Esophagus muscularis mucosa (tissue), 4 donors: ENCODE measurements at regions not wholly inside any gene's neighbourhood (a gene's known extent, or its start where the extent isn't known, plus 50 kb on each side); places are given as distances from the start of the nearest gene placed in this dataset.
"Not testable (repeated sequence)": the region's sequence is repeated elsewhere in the genome, so short reads cannot be mapped to it uniquely, and the experiment has no call there.

ENCODE experiments used
- DNase-seq: peaks from one replicate; pipeline ENCODE4 v3.0.0-alpha.2; 2017; ENCODE audit errors: extremely low spot score
- H3K27ac ChIP-seq, 4 donors: fragments of 200-600 bp; sonication (generic); replicated peaks in 1 of 4; 1 replicate in 3 of 4; 2 replicates in 1 of 4; pipeline ENCODE4 v1.5.1; 2016 to 2019; ENCODE audit warnings: mild to moderate bottlenecking in 1 of 4
- H3K27me3 ChIP-seq, 4 donors: fragments of 200-600 bp; sonication (generic); one replicate each; pipeline versions ENCODE4 v1.5.1 to v1.6.0; 2016 to 2019
- H3K36me3 ChIP-seq, 4 donors: fragments of 200-600 bp; sonication (generic); one replicate each; pipeline ENCODE4 v1.5.1; 2016 to 2019
- H3K4me1 ChIP-seq, 4 donors: fragments of 200-600 bp; sonication (generic); one replicate each; pipeline ENCODE4 v1.5.1; 2016 to 2019
- H3K4me3 ChIP-seq, 4 donors: fragments of 200-600 bp; sonication (generic); 1 replicate in 2 of 4; 2 replicates in 2 of 4; pipeline ENCODE4 v1.5.1; 2016 to 2019; ENCODE audit warnings: mild to moderate bottlenecking in 4 of 4, moderate library complexity in 1 of 4
- H3K9me3 ChIP-seq, 4 donors: fragments of 200-600 bp; sonication (generic); 1 replicate in 3 of 4; 2 replicates in 1 of 4; pipeline ENCODE4 v1.5.1; 2016 to 2019
- EP300 ChIP-seq: sonication (generic); formaldehyde crosslinking; IDR thresholded peaks from one replicate; pipeline ENCODE4 v1.6.1; 2017; ENCODE audit warnings: antibody characterized with exemption
- POLR2A ChIP-seq: fragments of 450-650 bp; IDR thresholded peaks from one replicate; pipeline ENCODE4 v1.6.1; 2017; ENCODE audit warnings: antibody characterized with exemption, moderate library complexity, mild to moderate bottlenecking, low read depth
- POLR2AphosphoS5 ChIP-seq, 2 donors: sonication (generic); formaldehyde crosslinking; IDR thresholded peaks; one replicate each; pipeline ENCODE4 v1.6.1; 2017; ENCODE audit warnings: antibody characterized with exemption in 2 of 2
- WGBS: methylation state at CpG from one replicate; pipeline ENCODE4 v1.1.5; 2018; 5-methylcytosine and 5-hydroxymethylcytosine counted together
- intact Hi-C: fragments of 100-400 bp; cut with DNase I; formaldehyde crosslinking; loops from one replicate; pipeline ENCODE4 v1.15.1; 2023
- TF ChIP-seq, protein P1 (sequence below), 3 experiments: fragments of 200-600 bp in 2 of 3; fragments of 450-650 bp in 1 of 3; sonication (generic) in 2 of 3; IDR thresholded peaks; one replicate each; pipeline ENCODE4 v1.5.1; 2017 to 2019; ENCODE audit warnings: antibody characterized with exemption in 3 of 3, mild to moderate bottlenecking in 2 of 3, moderate library complexity in 1 of 3

DNA sequence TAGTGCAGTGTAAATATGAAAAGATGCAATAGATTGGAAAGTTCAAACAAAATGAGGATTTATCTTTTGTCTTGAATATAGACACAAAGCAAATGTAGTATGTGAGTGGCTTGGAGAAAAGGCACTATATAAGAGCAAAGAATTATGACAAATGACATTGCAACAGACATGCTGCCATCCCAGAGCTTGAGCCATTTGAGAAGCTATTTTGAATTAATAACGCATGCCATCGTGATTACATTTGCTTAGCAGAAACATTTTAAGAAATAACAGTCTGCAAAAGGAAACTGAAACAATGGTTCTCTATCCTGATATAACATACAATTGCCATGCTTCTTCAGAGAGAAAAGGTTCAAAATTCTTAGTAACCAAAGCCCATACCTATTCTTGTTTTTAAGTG lies 677.1 kb downstream of the ZEB2 start:
- no peaks in the 10 kb centered on the region for H3K27me3 ChIP-seq
- no peaks in the 10 kb centered on the region for H3K36me3 ChIP-seq
- WGBS: 78% methylated on average over 2 of the region's 2 CpGs
- no peak for DNase-seq
- H3K4me3 ChIP-seq: no peak overlapping the region
- intact Hi-C loops: no loop called here
- TF ChIP-seq, protein P1, sequence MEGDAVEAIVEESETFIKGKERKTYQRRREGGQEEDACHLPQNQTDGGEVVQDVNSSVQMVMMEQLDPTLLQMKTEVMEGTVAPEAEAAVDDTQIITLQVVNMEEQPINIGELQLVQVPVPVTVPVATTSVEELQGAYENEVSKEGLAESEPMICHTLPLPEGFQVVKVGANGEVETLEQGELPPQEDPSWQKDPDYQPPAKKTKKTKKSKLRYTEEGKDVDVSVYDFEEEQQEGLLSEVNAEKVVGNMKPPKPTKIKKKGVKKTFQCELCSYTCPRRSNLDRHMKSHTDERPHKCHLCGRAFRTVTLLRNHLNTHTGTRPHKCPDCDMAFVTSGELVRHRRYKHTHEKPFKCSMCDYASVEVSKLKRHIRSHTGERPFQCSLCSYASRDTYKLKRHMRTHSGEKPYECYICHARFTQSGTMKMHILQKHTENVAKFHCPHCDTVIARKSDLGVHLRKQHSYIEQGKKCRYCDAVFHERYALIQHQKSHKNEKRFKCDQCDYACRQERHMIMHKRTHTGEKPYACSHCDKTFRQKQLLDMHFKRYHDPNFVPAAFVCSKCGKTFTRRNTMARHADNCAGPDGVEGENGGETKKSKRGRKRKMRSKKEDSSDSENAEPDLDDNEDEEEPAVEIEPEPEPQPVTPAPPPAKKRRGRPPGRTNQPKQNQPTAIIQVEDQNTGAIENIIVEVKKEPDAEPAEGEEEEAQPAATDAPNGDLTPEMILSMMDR (IDR thresholded peaks at IDR 0.05): no peak
- TF ChIP-seq POLR2AphosphoS5 (IDR thresholded peaks at IDR 0.05) (no peak), POLR2A (no peak)
- H3K27ac ChIP-seq: no peak overlapping the region
- H3K9me3 ChIP-seq: peaks cover 0 to 4% (median 0%) of the 10 kb centered on the region in 4 donors
- no peaks in the 10 kb centered on the region for H3K4me1 ChIP-seq

DNA sequence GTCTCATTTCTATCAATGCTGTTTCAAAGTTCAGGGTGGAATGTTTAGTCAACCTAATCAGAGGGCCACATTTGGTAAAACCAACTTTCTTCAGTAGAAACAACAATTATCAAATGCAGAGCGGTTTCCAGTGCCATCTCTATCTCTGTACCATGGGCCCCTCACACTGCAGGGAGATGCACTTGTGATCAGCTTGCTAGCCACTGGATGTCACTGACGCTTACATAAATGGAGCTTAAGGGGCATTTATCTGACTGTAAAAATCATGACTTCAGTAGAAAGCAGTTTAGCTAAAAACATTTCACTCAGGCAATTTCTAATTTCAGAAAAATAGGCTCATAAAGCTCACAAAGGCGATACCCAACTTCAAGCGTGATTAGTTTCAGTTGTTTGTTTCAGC lies 678.0 kb downstream of the ZEB2 start:
- Histone ChIP-seq H3K27ac (no peak overlapping the region), H3K9me3 (peaks cover 0 to 4% (median 0%) of the 10 kb centered on the region in 4 donors), H3K4me1 (no peaks in the 10 kb centered on the region), H3K27me3 (no peaks in the 10 kb centered on the region), H3K36me3 (no peaks in the 10 kb centered on the region), H3K4me3 (no peak overlapping the region)
- no peak for DNase-seq
- no peak for TF ChIP-seq POLR2A
- no peak for TF ChIP-seq POLR2AphosphoS5 (IDR thresholded peaks at IDR 0.05)
- intact Hi-C loops: no loop called here
- 89% methylated on average over 4 of the region's 4 CpGs for WGBS

DNA sequence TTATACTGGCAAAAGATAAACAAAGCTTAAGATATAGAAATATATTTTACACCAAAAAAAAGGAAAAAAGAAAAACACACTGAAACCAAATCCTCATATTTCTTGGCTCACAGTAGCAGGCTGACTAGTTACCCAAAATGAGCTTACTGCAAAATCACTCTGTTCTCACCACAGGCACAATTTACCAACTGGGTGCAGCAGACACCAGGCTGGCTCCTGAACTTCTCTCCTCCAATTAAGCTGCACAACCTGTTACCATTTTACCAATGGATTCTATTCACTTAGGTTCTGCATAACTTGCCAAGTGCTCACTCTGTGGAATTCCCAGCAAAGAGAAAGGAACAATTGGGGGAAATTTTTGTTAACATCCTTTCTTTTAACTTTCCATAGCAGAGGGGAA lies 679.3 kb downstream of the ZEB2 start:
- H3K27me3 ChIP-seq: no peaks in the 10 kb centered on the region
- DNase-seq: no peak
- H3K36me3 ChIP-seq: no peaks in the 10 kb centered on the region
- intact Hi-C loops: no loop called here
- no peaks in the 10 kb centered on the region for H3K4me1 ChIP-seq
- peaks cover 0 to 4% (median 0%) of the 10 kb centered on the region in 4 donors for H3K9me3 ChIP-seq
- TF ChIP-seq, protein P1 (IDR thresholded peaks at IDR 0.05): no peak
- TF ChIP-seq POLR2A (no peak), POLR2AphosphoS5 (IDR thresholded peaks at IDR 0.05) (no peak), EP300 (no peak)
- H3K27ac ChIP-seq: no peak overlapping the region
- no peak overlapping the region for H3K4me3 ChIP-seq

DNA sequence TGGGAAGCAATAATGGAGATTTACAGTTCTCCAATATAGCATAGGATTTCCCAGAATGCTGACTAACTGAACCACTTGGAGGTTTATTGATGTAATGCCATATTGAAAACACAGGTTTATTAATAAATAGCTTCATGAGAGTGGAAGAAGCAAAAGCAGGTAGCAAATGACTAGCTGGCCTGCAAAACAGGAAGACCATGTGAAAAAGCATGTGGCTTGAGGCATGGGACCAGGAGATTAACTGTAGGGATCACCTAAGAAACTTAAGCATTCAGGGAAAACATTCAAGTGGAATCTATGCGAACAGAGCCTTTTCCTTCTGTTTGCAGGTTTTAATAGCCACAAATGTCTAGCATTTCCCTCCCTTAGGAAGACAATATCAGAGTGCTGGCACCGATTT lies 679.7 kb downstream of the ZEB2 start:
- no peak overlapping the region for H3K4me3 ChIP-seq
- H3K36me3 ChIP-seq: no peaks in the 10 kb centered on the region
- H3K27me3 ChIP-seq: no peaks in the 10 kb centered on the region
- intact Hi-C loops: no loop called here
- H3K9me3 ChIP-seq: peaks cover 0 to 4% (median 0%) of the 10 kb centered on the region in 4 donors
- TF ChIP-seq POLR2A (no peak), EP300 (no peak), POLR2AphosphoS5 (IDR thresholded peaks at IDR 0.05) (no peak)
- TF ChIP-seq, protein P1 (IDR thresholded peaks at IDR 0.05): no peak
- 85% methylated on average over 2 of the region's 2 CpGs for WGBS
- H3K27ac ChIP-seq: no peak overlapping the region
- DNase-seq: no peak
- H3K4me1 ChIP-seq: no peaks in the 10 kb centered on the region

DNA sequence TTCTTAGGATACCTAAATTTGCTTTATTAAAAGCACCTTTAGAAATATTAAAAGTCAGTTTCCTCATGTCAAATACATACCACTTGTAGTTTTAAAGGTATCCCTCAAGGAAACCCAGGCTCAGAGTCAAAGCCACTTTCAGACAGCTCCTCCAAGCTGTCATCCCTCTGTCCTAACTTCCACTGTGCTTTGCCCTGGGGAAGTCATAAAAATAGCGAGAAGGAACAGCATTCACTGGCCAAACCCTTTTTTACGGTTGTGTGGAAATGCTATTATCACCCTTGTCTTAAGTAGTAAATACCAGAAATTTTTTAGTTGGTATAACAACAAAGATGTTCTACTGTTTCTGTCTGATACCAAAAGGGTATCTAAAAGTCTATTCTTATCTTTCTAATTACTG lies 680.5 kb downstream of the ZEB2 start:
- H3K27ac ChIP-seq: no peak overlapping the region
- DNase-seq: no peak
- intact Hi-C loops: no loop called here
- no peaks in the 10 kb centered on the region for H3K4me1 ChIP-seq
- TF ChIP-seq EP300: no peak
- H3K27me3 ChIP-seq: no peaks in the 10 kb centered on the region
- 86% methylated on average over 2 of the region's 2 CpGs for WGBS
- no peak overlapping the region for H3K4me3 ChIP-seq
- no peaks in the 10 kb centered on the region for H3K36me3 ChIP-seq
- peaks cover 0 to 4% (median 0%) of the 10 kb centered on the region in 4 donors for H3K9me3 ChIP-seq

DNA sequence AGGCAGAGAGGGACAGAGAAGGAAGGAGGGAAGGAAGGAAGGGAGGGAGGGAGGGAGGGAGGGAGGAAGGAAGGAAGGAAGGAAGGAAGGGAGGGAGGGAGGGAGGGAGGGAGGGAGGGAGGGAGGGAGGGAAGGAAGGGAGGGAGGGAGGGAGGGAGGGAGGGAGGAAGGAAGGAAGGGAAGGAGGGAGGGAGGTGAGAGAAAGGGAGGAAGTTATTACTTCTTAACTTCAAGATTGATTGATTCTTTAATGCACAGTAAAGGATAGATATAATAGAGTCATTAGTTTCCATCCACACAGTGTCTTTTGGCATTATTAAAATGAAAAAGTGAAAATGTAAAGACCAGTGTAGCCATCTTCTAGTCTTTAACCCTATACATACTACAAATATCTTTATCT lies 682.9 kb downstream of the ZEB2 start:
- H3K4me3 ChIP-seq, H3K36me3 ChIP-seq, H3K9me3 ChIP-seq, intact Hi-C loops, H3K4me1 ChIP-seq, DNase-seq, H3K27me3 ChIP-seq, H3K27ac ChIP-seq: not testable (repeated sequence)
